OCI-LY3 (cell line): ENCODE measurements at regions not wholly inside any gene's neighbourhood (a gene's known extent, or its start where the extent isn't known, plus 50 kb on each side); places are given as distances from the start of the nearest gene placed in this dataset.

Experiments
- EZH2phosphoT487 ChIP-seq: fragments of 200-600 bp; shearing (Covaris generic); IDR thresholded peaks from 2 replicates; pipeline ENCODE4 v1.6.1; 2018; ENCODE audit warnings: antibody characterized with exemption, mixed run types, low read depth
- TF ChIP-seq, protein P1 (sequence below): fragments of 200-600, 300-600 bp; sonication (generic); IDR thresholded peaks from 2 replicates; pipeline ENCODE4 v1.5.1; 2014; ENCODE audit warnings: antibody characterized with exemption, low read length, low read depth

DNA sequence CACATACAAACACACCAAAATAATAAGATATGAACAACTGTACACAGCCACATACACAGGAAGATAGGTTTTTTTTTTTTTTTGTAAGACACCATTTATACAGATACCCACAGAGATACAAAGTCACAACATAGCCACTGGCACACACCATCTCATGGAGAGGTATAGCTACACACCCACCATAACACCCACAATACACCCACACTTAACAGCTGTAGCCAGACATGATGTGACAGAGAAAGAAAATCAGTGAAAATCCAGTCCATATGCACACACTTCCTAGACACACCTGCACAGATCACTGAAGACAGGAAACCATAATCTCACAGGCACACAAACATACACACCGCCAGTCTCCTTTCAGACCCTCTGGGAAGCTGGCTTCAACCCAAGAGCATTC is 62.4 kb upstream of the PAX2 start:
- TF ChIP-seq, protein P1, sequence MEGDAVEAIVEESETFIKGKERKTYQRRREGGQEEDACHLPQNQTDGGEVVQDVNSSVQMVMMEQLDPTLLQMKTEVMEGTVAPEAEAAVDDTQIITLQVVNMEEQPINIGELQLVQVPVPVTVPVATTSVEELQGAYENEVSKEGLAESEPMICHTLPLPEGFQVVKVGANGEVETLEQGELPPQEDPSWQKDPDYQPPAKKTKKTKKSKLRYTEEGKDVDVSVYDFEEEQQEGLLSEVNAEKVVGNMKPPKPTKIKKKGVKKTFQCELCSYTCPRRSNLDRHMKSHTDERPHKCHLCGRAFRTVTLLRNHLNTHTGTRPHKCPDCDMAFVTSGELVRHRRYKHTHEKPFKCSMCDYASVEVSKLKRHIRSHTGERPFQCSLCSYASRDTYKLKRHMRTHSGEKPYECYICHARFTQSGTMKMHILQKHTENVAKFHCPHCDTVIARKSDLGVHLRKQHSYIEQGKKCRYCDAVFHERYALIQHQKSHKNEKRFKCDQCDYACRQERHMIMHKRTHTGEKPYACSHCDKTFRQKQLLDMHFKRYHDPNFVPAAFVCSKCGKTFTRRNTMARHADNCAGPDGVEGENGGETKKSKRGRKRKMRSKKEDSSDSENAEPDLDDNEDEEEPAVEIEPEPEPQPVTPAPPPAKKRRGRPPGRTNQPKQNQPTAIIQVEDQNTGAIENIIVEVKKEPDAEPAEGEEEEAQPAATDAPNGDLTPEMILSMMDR = no peak
- no peak for TF ChIP-seq EZH2phosphoT487
